CD4-positive, alpha-beta T cell treated with Interleukin-10 for 1 hour (primary cell): ENCODE measurements at regions not wholly inside any gene's neighbourhood (a gene's known extent, or its start where the extent isn't known, plus 50 kb on each side); places are given as distances from the start of the nearest gene placed in this dataset.

ENCODE experiments used
- DNase-seq: peaks from one replicate; pipeline ENCODE4 v3.0.0-alpha.2; 2020

- no peak for DNase-seq
Measured at GRCh38 chr4:77538574-77539157, 67.0 kb upstream of the CXCL13 start.
